SK-N-MC (cell line): ENCODE measurements at regions not wholly inside any gene's neighbourhood (a gene's known extent, or its start where the extent isn't known, plus 50 kb on each side); places are given as distances from the start of the nearest gene placed in this dataset.

ENCODE experiments used
- EZH2 ChIP-seq: fragments of 200-600 bp; sonication (generic); IDR thresholded peaks from one replicate; pipeline ENCODE4 v1.6.1; 2017; ENCODE audit warnings: antibody characterized with exemption
- POLR2AphosphoS5 ChIP-seq: IDR thresholded peaks from 2 replicates; pipeline ENCODE4 v1.6.1; 2012; ENCODE audit warnings: mild to moderate bottlenecking, low read depth, low read length, borderline replicate concordance

GRCh38 chr14:57078054-57078453 lies 190.7 kb downstream of the EXOC5 start:
- no peak for TF ChIP-seq EZH2
- TF ChIP-seq POLR2AphosphoS5 = no peak
